ENCODE measurements at regions not wholly inside any gene's neighbourhood (a gene's known extent, or its start where the extent isn't known, plus 50 kb on each side); places are given as distances from the start of the nearest gene placed in this dataset.

DNA sequence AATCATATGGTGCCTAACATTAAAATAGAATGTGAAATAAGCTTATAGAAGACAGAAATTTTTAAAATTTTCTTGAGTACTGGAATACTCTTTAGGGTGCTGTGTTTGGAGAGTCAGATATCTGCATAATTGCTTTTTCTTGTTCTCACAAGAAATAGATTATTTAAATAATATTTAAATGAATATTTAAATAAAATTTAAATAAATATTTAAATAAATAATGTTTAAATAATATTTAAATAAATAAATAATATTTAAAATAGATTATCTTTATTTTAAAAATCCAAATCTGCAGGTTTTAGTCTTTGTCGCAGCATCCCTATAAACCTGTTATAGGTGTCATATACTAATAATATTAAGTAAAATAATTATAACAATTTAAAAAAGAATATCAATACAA lies 1589.4 kb downstream of the MAT2B start:
- TF ChIP-seq CTCF (IDR thresholded peaks at IDR 0.05): no peak
- no peak for TF ChIP-seq POLR2A (IDR thresholded peaks at IDR 0.05)
- no peak for TF ChIP-seq POLR2AphosphoS5 (IDR thresholded peaks at IDR 0.05)
- no peak for TF ChIP-seq EP300 (IDR thresholded peaks at IDR 0.05; ENCODE audit: low read depth)

Measured in transverse colon (tissue), 4 donors.